Glomerular visceral epithelial cell (primary cell): ENCODE measurements at regions not wholly inside any gene's neighbourhood (a gene's known extent, or its start where the extent isn't known, plus 50 kb on each side); places are given as distances from the start of the nearest gene placed in this dataset.
"Not testable (repeated sequence)": the region's sequence is repeated elsewhere in the genome, so short reads cannot be mapped to it uniquely, and the experiment has no call there.

Experiments
- DNase-seq: peaks from one replicate; pipeline ENCODE4 v3.0.0-alpha.2; 2016; ENCODE audit errors: extremely low spot score

- no peak for DNase-seq
These were observed 68.5 kb upstream of the HOXC13 start for GRCh38 chr12:53870117-53870516.

DNA sequence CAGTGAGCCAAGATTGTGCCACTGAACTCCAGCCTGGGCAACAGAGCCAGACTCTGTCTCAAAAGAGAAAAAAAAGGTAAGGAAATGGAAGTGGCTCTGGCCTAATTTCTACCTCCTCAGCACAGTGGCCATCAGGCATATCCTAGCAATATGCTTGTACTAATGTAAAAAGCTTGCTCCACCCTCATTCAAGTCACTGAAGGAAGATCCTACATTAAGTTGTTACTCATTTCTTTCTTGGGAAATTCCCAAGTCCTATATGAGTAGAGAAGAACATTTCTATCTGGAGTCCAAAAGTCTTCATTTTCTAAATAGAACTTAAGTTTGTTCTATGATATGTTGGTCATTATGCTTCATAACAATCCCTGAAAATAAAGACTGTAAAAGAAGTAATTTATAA is 67.3 kb upstream of the HOXC13 start:
- peak; percentile 19 for DNase-seq

DNA sequence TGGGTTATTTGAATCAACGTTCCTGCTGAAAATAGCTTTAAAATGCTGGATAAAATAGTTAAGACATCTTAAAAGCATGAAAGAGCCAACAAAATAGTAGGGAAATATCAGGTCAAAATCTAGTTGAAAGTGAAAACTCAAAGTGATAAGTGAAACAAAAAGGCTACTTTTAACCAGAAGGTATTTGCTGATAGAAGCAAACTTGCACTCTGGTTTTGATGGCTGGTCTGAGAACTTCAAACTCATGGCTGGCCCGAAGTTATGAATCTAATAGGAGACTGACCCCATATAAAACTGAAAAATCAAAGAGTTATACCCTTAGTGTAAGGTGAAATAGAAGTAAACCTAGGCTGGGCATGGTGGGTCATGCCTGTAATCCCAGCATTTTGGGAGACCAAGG is 66.3 kb upstream of the HOXC13 start:
- no peak for DNase-seq

GRCh38 chr12:53877961-53878360 is 60.7 kb upstream of the HOXC13 start:
- not testable (repeated sequence) for DNase-seq

- DNase-seq: no peak
These were observed 51.6 kb upstream of the HOXC13 start for GRCh38 chr12:53887006-53887405.

- DNase-seq: no peak
These were observed 50.8 kb upstream of the HOXC13 start for GRCh38 chr12:53887881-53888280.
